Retinal pigment epithelial cell (primary cell): ENCODE measurements at regions not wholly inside any gene's neighbourhood (a gene's known extent, or its start where the extent isn't known, plus 50 kb on each side); places are given as distances from the start of the nearest gene placed in this dataset.

Experiments
- DNase-seq: peaks from one replicate; pipeline ENCODE4 v3.0.0-alpha.2; 2010; ENCODE audit warnings: low read depth
- H3K4me3 ChIP-seq: 2 replicates; pipeline ENCODE4 v1.5.1; 2011; ENCODE audit warnings: mild to moderate bottlenecking, low read length, control low read depth, moderate library complexity
- TF ChIP-seq, protein P1 (sequence below): conservative IDR thresholded peaks from 2 replicates; pipeline ENCODE4 v1.5.1; 2011; ENCODE audit warnings: low read depth, low read length, control low read depth, inconsistent platforms

GRCh38 chr4:101540336-101540735, 193.0 kb upstream of the PPP3CA start:
- no peak overlapping the region for H3K4me3 ChIP-seq
- TF ChIP-seq, protein P1, sequence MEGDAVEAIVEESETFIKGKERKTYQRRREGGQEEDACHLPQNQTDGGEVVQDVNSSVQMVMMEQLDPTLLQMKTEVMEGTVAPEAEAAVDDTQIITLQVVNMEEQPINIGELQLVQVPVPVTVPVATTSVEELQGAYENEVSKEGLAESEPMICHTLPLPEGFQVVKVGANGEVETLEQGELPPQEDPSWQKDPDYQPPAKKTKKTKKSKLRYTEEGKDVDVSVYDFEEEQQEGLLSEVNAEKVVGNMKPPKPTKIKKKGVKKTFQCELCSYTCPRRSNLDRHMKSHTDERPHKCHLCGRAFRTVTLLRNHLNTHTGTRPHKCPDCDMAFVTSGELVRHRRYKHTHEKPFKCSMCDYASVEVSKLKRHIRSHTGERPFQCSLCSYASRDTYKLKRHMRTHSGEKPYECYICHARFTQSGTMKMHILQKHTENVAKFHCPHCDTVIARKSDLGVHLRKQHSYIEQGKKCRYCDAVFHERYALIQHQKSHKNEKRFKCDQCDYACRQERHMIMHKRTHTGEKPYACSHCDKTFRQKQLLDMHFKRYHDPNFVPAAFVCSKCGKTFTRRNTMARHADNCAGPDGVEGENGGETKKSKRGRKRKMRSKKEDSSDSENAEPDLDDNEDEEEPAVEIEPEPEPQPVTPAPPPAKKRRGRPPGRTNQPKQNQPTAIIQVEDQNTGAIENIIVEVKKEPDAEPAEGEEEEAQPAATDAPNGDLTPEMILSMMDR, result no peak
- no peak for DNase-seq

DNA sequence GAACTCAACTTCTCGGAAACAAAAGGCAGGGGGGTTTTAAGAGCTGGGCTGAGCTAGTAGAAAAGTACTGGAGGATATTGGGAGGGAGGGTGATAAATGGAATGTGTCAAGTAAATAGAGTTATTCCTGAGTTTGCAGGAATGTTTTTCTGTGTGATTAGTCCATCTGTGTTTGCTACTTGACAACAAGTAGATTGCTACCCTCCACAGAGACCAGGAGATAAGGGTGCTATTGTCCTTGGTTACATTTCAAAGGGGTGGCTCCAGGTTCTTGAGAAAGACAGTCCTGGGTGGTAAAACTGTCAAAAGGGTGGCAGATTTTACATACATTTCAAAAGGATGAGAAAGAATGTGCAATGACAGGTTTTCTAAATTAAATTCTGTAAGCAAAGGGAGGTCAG, 181.2 kb upstream of the PPP3CA start:
- no peak overlapping the region for H3K4me3 ChIP-seq
- no peak for DNase-seq
- TF ChIP-seq, protein P1, result no peak

DNA sequence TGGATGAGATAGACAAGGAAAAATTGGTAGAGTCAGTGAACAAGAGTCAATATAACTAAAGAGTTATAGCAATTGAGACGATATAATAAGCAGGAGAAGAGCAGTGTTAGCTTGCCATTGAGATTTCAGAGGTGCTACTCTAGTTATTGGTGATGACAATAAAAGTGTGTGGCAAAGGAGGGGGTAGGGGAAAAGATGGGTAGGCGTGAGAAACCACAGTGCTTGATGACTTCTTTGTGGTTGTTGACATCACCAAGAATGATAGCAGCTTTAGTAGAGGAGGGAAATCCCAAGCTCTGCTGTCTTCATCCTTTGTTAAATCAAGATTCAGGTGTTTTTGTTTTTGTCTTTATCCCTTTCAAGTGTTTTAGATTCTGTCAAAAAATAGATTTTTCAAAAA, 179.9 kb upstream of the PPP3CA start:
- TF ChIP-seq, protein P1, result no peak
- no peak overlapping the region for H3K4me3 ChIP-seq
- no peak for DNase-seq

GRCh38 chr4:101515566-101515965, 168.2 kb upstream of the PPP3CA start:
- no peak overlapping the region for H3K4me3 ChIP-seq
- TF ChIP-seq, protein P1, result no peak

GRCh38 chr4:101515099-101515498, 167.8 kb upstream of the PPP3CA start:
- TF ChIP-seq, protein P1, result no peak
- H3K4me3 ChIP-seq, result no peak overlapping the region
- DNase-seq, result no peak

More at GRCh38 chr4:101515566-101515965, 168.2 kb upstream of the PPP3CA start:
- DNase-seq, result no peak

GRCh38 chr4:101512416-101512815, 165.1 kb upstream of the PPP3CA start:
- H3K4me3 ChIP-seq, result no peak overlapping the region
- no peak for DNase-seq
- TF ChIP-seq, protein P1, result no peak

DNA sequence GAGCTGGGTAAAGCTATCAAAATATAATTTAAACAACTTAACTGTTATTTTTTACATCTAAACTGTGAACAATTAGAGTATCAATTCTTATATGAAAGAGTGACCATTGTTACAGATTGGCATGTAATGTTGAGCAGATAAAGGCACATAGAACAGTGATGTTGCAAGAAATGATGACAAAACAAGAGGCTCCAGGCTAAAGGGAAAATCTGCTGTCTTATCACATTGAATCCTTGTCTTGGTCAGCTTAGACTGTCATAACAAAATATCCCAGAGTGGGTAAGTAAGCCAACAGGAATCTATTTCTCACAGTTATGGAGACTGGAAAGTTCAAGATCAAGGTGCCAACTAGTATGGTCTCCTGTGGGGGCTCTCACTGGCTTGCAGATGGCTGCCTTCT, 154.1 kb upstream of the PPP3CA start:
- TF ChIP-seq, protein P1, result no peak
- no peak for DNase-seq

More for the DNA sequence above, 154.1 kb upstream of the PPP3CA start:
- H3K4me3 ChIP-seq, result no peak overlapping the region
